H1 (cell line): ENCODE measurements at regions not wholly inside any gene's neighbourhood (a gene's known extent, or its start where the extent isn't known, plus 50 kb on each side); places are given as distances from the start of the nearest gene placed in this dataset.

Experiments used
- CTCF ChIA-PET: fragments of 300-600 bp; sonication (Branson Sonifier 250); formaldehyde crosslinking; loops from one replicate; lab custom pipeline; 2021; ENCODE audit not compliant: partially characterized antibody; lab: Charles Lee
- POLR2A ChIA-PET: fragments of 300-600 bp; sonication (Branson Sonifier 250); formaldehyde crosslinking; loops from one replicate; lab custom pipeline; 2021; ENCODE audit warnings: inconsistent platforms; ENCODE audit not compliant: partially characterized antibody; lab: Charles Lee
- DNase-seq, 2 experiments: peaks; one replicate each; pipeline versions ENCODE4 v3.0.0 to v3.0.0-alpha.2; 2010 to 2022; ENCODE audit warnings: low spot score in 2 of 2, low read depth in 1 of 2, mixed read lengths in 1 of 2
- FAIRE-seq: peaks from 2 replicates; lab custom pipeline; 2011; peaks lifted over from hg19 to GRCh38; lab: Jason Lieb, UNC
- H2AFZ ChIP-seq: 2 replicates; pipeline ENCODE4 v1.8.1; 2012; ENCODE audit warnings: low read length, inconsistent platforms
- H2AK5ac ChIP-seq: 2 replicates; pipeline ENCODE4 v1.6.1; 2013; ENCODE audit warnings: low read depth, low read length
- H2BK120ac ChIP-seq: replicated peaks from 2 replicates; pipeline ENCODE3; 2013; ENCODE audit warnings: low read depth, low read length, inconsistent platforms
- H2BK12ac ChIP-seq: 2 replicates; pipeline ENCODE4 v1.6.1; 2013; ENCODE audit warnings: low read depth, low read length
- H2BK15ac ChIP-seq: 2 replicates; pipeline ENCODE4 v1.6.1; 2013; ENCODE audit warnings: low read length
- H2BK20ac ChIP-seq: 2 replicates; pipeline ENCODE4 v1.6.1; 2013; ENCODE audit warnings: low read length
- H2BK5ac ChIP-seq: 2 replicates; pipeline ENCODE4 v1.6.1; 2013; ENCODE audit warnings: low read depth, low read length
- H3K14ac ChIP-seq: 2 replicates; pipeline ENCODE4 v1.6.1; 2013; ENCODE audit warnings: inconsistent platforms; ENCODE audit not compliant: insufficient read length
- H3K18ac ChIP-seq: 2 replicates; pipeline ENCODE4 v1.6.1; 2013; ENCODE audit warnings: low read length; ENCODE audit errors: extremely low read depth
- H3K23ac ChIP-seq: 2 replicates; pipeline ENCODE4 v1.6.1; 2013; ENCODE audit warnings: inconsistent platforms; ENCODE audit not compliant: insufficient read length
- H3K23me2 ChIP-seq: 2 replicates; pipeline ENCODE4 v1.6.1; 2013; ENCODE audit warnings: low read depth, low read length
- H3K27ac ChIP-seq: 2 replicates; pipeline ENCODE4 v1.6.1; 2011; ENCODE audit warnings: low read depth, low read length, inconsistent platforms
- H3K27me3 ChIP-seq, 4 experiments: replicated peaks in 1 of 4; 1 replicate in 1 of 4; 2 replicates in 3 of 4; pipeline versions ENCODE4 v1.6.1 to v1.8.1; 2011 to 2013; ENCODE audit warnings: low read length in 3 of 4, mild to moderate bottlenecking in 3 of 4, inconsistent platforms in 2 of 4, mixed read lengths in 2 of 4, moderate library complexity in 1 of 4; ENCODE audit not compliant: control insufficient read depth in 3 of 4, insufficient read depth in 3 of 4; ENCODE audit errors: extremely low read depth in 1 of 4
- H3K36me3 ChIP-seq, 4 experiments: 2 replicates each; pipeline versions ENCODE4 v1.6.1 to v1.8.1; 2011 to 2013; ENCODE audit warnings: mild to moderate bottlenecking in 4 of 4, low read length in 3 of 4, moderate library complexity in 2 of 4, control low read depth in 1 of 4, inconsistent platforms in 1 of 4; ENCODE audit not compliant: insufficient read depth in 4 of 4, control insufficient read depth in 2 of 4
- H3K4ac ChIP-seq: replicated peaks from 2 replicates; pipeline ENCODE3; 2013; ENCODE audit warnings: low read length, low read depth, mixed read lengths, inconsistent platforms; ENCODE audit not compliant: insufficient read length
- H3K4me1 ChIP-seq, 4 experiments: replicated peaks in 1 of 4; 1 replicate in 1 of 4; 2 replicates in 3 of 4; pipeline versions ENCODE4 v1.6.1 to v1.8.1; 2011 to 2013; ENCODE audit warnings: low read length in 3 of 4, inconsistent platforms in 2 of 4, mixed read lengths in 1 of 4; ENCODE audit not compliant: insufficient read depth in 4 of 4, control insufficient read depth in 3 of 4
- H3K4me2 ChIP-seq, 2 experiments: 2 replicates each; pipeline versions ENCODE4 v1.6.1 to v1.8.1; 2011 to 2013; ENCODE audit warnings: low read depth in 2 of 2, low read length in 2 of 2, control low read depth in 1 of 2, inconsistent platforms in 1 of 2, mild to moderate bottlenecking in 1 of 2; ENCODE audit not compliant: insufficient read depth in 1 of 2
- H3K4me3 ChIP-seq, 4 experiments: fragments of 200-600, 300-600 bp in 1 of 4; sonication (generic), shearing (Covaris generic), sonication (Bioruptor Twin) in 1 of 4; 2 replicates each; pipeline versions ENCODE4 v1.5.1 to v1.8.1; 2011 to 2016; ENCODE audit warnings: low read length in 4 of 4, low read depth in 3 of 4, control low read depth in 2 of 4, inconsistent platforms in 2 of 4, mild to moderate bottlenecking in 2 of 4, mixed read lengths in 1 of 4, moderate library complexity in 1 of 4; ENCODE audit not compliant: insufficient read depth in 2 of 4; ENCODE audit errors: extremely low read depth in 1 of 4
- H3K56ac ChIP-seq: replicated peaks from 2 replicates; pipeline ENCODE3; 2013; ENCODE audit warnings: low read depth, mild to moderate bottlenecking, mixed read lengths, low read length, inconsistent platforms; ENCODE audit not compliant: insufficient read length
- H3K79me1 ChIP-seq: 2 replicates; pipeline ENCODE4 v1.6.1; 2013; ENCODE audit warnings: low read depth, low read length, control low read depth
- H3K79me2 ChIP-seq, 2 experiments: 2 replicates each; pipeline versions ENCODE4 v1.6.1 to v1.8.1; 2012 to 2013; ENCODE audit warnings: low read length in 2 of 2, mild to moderate bottlenecking in 2 of 2, inconsistent platforms in 1 of 2; ENCODE audit not compliant: insufficient read depth in 2 of 2, control insufficient read depth in 1 of 2
- H3K9ac ChIP-seq, 4 experiments: replicated peaks in 1 of 4; 1 replicate in 1 of 4; 2 replicates in 3 of 4; pipeline versions ENCODE4 v1.6.1 to v1.8.1; 2011 to 2013; ENCODE audit warnings: low read depth in 3 of 4, low read length in 3 of 4, control low read depth in 2 of 4, mild to moderate bottlenecking in 2 of 4, moderate library complexity in 2 of 4, inconsistent platforms in 1 of 4; ENCODE audit errors: extremely low read depth in 1 of 4
- H3K9me3 ChIP-seq, 2 experiments: 2 replicates each; pipeline versions ENCODE4 v1.6.1 to v1.8.1; 2012 to 2013; ENCODE audit warnings: mild to moderate bottlenecking in 2 of 2, moderate library complexity in 2 of 2, control low read depth in 1 of 2, inconsistent platforms in 1 of 2, low read depth in 1 of 2, low read length in 1 of 2, mixed read lengths in 1 of 2; ENCODE audit not compliant: insufficient read depth in 2 of 2
- H4K20me1 ChIP-seq, 2 experiments: replicated peaks in 1 of 2; 2 replicates each; pipeline versions ENCODE3 to v1.8.1; 2011 to 2013; ENCODE audit warnings: inconsistent platforms in 2 of 2, low read length in 2 of 2, mild to moderate bottlenecking in 1 of 2; ENCODE audit not compliant: insufficient read depth in 2 of 2, control insufficient read depth in 1 of 2
- H4K5ac ChIP-seq: 2 replicates; pipeline ENCODE4 v1.6.1; 2013; ENCODE audit warnings: low read length, low read depth, mixed read lengths, inconsistent platforms; ENCODE audit not compliant: insufficient read length
- H4K8ac ChIP-seq: 2 replicates; pipeline ENCODE4 v1.8.0; 2013; ENCODE audit warnings: mild to moderate bottlenecking, moderate library complexity, low read length, inconsistent platforms; ENCODE audit not compliant: insufficient read depth; ENCODE audit errors: extremely low read depth
- H4K91ac ChIP-seq: replicated peaks from 2 replicates; pipeline ENCODE3; 2013; ENCODE audit warnings: low read length, mixed read lengths, inconsistent platforms; ENCODE audit not compliant: insufficient read length
- BRCA1 ChIP-seq: IDR thresholded peaks from 2 replicates; pipeline ENCODE4 v1.6.1; 2012; ENCODE audit warnings: low read depth, low read length, improper control_type of control experiment
- EGR1 ChIP-seq: IDR thresholded peaks from 2 replicates; pipeline ENCODE4 v1.6.1; 2011; ENCODE audit warnings: low read depth, low read length, borderline replicate concordance
- EP300 ChIP-seq, 2 experiments: IDR thresholded peaks; 1 replicate in 1 of 2; 2 replicates in 1 of 2; pipeline ENCODE4 v1.6.1; 2011 to 2012; ENCODE audit warnings: low read depth in 2 of 2, low read length in 2 of 2, mild to moderate bottlenecking in 2 of 2, borderline replicate concordance in 1 of 2, inconsistent platforms in 1 of 2, moderate library complexity in 1 of 2
- EZH2 ChIP-seq: fragments of 200-600 bp; sonication (generic); IDR thresholded peaks from 2 replicates; pipeline ENCODE4 v1.7.1; 2012; ENCODE audit warnings: low read depth, mild to moderate bottlenecking, moderate library complexity, low read length, inconsistent platforms; ENCODE audit not compliant: severe bottlenecking
- KDM1A ChIP-seq: fragments of 200-600, 300-600 bp; sonication (generic); IDR thresholded peaks from 2 replicates; pipeline ENCODE4 v1.7.1; 2016; ENCODE audit warnings: mild to moderate bottlenecking, low read length, borderline replicate concordance
- KDM5A ChIP-seq: fragments of 200-600 bp; IDR thresholded peaks from 2 replicates; pipeline ENCODE4 v1.7.1; 2012; ENCODE audit warnings: mild to moderate bottlenecking, low read length, inconsistent platforms, mixed read lengths
- POLR2A ChIP-seq, 2 experiments: IDR thresholded peaks; 1 replicate in 1 of 2; 2 replicates in 1 of 2; pipeline ENCODE4 v1.6.1; 2011; ENCODE audit warnings: low read depth in 2 of 2, low read length in 2 of 2, mild to moderate bottlenecking in 2 of 2; ENCODE audit errors: control extremely low read depth in 1 of 2
- RBBP5 ChIP-seq: IDR thresholded peaks from 2 replicates; pipeline ENCODE4 v1.7.1; 2012; ENCODE audit warnings: low read depth, mild to moderate bottlenecking, inconsistent platforms, low read length, moderate library complexity, borderline replicate concordance
- TAF1 ChIP-seq: IDR thresholded peaks from 2 replicates; pipeline ENCODE4 v1.6.1; 2011; ENCODE audit warnings: mild to moderate bottlenecking, low read depth, low read length
- TCF12 ChIP-seq: IDR thresholded peaks from 2 replicates; pipeline ENCODE4 v1.6.1; 2011; ENCODE audit warnings: low read depth, mild to moderate bottlenecking, low read length
- WGBS, 2 experiments: shearing (Covaris generic) in 1 of 2; methylation state at CpG; one replicate each; pipeline versions ENCODE4 v1.1.6 to v1.1.7; 2013 to 2015; ENCODE audit warnings: low lambda C conversion rate in 2 of 2, mixed read lengths in 2 of 2, inconsistent platforms in 1 of 2, low coverage in 1 of 2, missing lambda C conversion rate in 1 of 2; ENCODE audit not compliant: insufficient replicate concordance in 2 of 2, insufficient coverage in 1 of 2, insufficient read length in 1 of 2; ENCODE audit errors: extremely low coverage in 1 of 2, missing lambda C conversion rate in 1 of 2; 5-methylcytosine and 5-hydroxymethylcytosine counted together

DNA sequence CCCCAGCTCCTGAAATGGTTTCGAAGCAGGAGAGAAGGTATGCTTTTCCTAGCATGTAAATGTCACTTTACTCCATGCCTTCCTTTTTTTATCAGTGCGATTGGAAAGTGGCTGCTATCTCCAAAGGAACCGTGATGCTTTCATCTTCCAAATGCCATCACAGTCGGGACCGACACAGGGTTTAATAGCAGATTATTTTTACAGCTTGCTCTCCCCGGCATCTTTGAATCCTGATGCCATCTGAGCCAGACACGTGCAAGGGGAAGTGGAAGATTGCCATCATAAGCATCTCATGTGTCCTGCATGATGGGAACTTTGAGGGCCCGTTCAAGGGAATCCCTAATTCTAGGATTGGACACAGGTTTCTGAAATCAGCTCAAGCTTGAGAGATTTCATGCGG lies 253.4 kb upstream of the KCNG1 start:
- Histone ChIP-seq H3K56ac (no peak overlapping the region), H3K23me2 (no peaks in the 10 kb centered on the region), H3K27me3 (no peaks in the 10 kb centered on the region), H2BK5ac (no peak overlapping the region), H3K14ac (no peak overlapping the region), H2BK15ac (no peak overlapping the region), H3K4me2 (no peak overlapping the region), H3K36me3 (no peaks in the 10 kb centered on the region), H4K5ac (no peak overlapping the region), H3K4ac (no peak overlapping the region), H2BK20ac (no peak overlapping the region), H3K4me3 (no peak overlapping the region), H3K18ac (no peak overlapping the region), H2BK120ac (no peak overlapping the region), H2AFZ (no peak overlapping the region), H3K27ac (no peak overlapping the region), H3K9me3 (0 out of 4 replicates have a peak, but pooled peaks cover 0 to 1% of the 10 kb centered on the region in 2 experiments), H2BK12ac (no peak overlapping the region), H4K8ac (no peak overlapping the region), H3K23ac (no peak overlapping the region), H2AK5ac (no peak overlapping the region), H3K79me1 (no peaks in the 10 kb centered on the region), H4K20me1 (no peaks in the 10 kb centered on the region), H3K9ac (no peak overlapping the region), H3K79me2 (no peaks in the 10 kb centered on the region), H4K91ac (no peak overlapping the region), H3K4me1 (no peaks in the 10 kb centered on the region)
- no peak for FAIRE-seq
- no peak for DNase-seq
- CTCF ChIA-PET, result interaction anchor here (0.7 to 4.2 kb wide), 11 partner anchors 11 to 289 kb away, joined by 3 to 21 read pairs (median 4); no protein-coding TSS in a partner anchor
- POLR2A ChIA-PET, result no interaction called here
- 91% methylated on average over 9 of the region's 9 CpGs; no CpG with 5 or more reads in 1 of the 2 experiments for WGBS, 2 experiments
- no peak for TF ChIP-seq EZH2
- no peak for TF ChIP-seq KDM5A
- no peak for TF ChIP-seq BRCA1
- TF ChIP-seq TCF12, result no peak
- no peak for TF ChIP-seq TAF1
- no peak for TF ChIP-seq EGR1
- TF ChIP-seq RBBP5, result no peak
- TF ChIP-seq POLR2A (IDR thresholded peaks at IDR 0.05; ENCODE audit: control extremely low read depth in 1 of 2, low read depth in 2 of 2, low read length in 2 of 2), result no peak
- TF ChIP-seq KDM1A, result no peak
- TF ChIP-seq EP300 (IDR thresholded peaks at IDR 0.05; ENCODE audit: borderline replicate concordance in 1 of 2, low read depth in 2 of 2, low read length in 2 of 2), result no peak
